H1 (cell line): ENCODE measurements at regions not wholly inside any gene's neighbourhood (a gene's known extent, or its start where the extent isn't known, plus 50 kb on each side); places are given as distances from the start of the nearest gene placed in this dataset.

Source experiments
- CTCF ChIA-PET: fragments of 300-600 bp; sonication (Branson Sonifier 250); formaldehyde crosslinking; loops from one replicate; lab custom pipeline; 2021; ENCODE audit not compliant: partially characterized antibody; lab: Charles Lee
- POLR2A ChIA-PET: fragments of 300-600 bp; sonication (Branson Sonifier 250); formaldehyde crosslinking; loops from one replicate; lab custom pipeline; 2021; ENCODE audit warnings: inconsistent platforms; ENCODE audit not compliant: partially characterized antibody; lab: Charles Lee
- DNase-seq, 2 experiments: peaks; one replicate each; pipeline versions ENCODE4 v3.0.0 to v3.0.0-alpha.2; 2010 to 2022; ENCODE audit warnings: low spot score in 2 of 2, low read depth in 1 of 2, mixed read lengths in 1 of 2
- FAIRE-seq: peaks from 2 replicates; lab custom pipeline; 2011; peaks lifted over from hg19 to GRCh38; lab: Jason Lieb, UNC
- H2AFZ ChIP-seq: 2 replicates; pipeline ENCODE4 v1.8.1; 2012; ENCODE audit warnings: low read length, inconsistent platforms
- H2AK5ac ChIP-seq: 2 replicates; pipeline ENCODE4 v1.6.1; 2013; ENCODE audit warnings: low read depth, low read length
- H2BK120ac ChIP-seq: replicated peaks from 2 replicates; pipeline ENCODE3; 2013; ENCODE audit warnings: low read depth, low read length, inconsistent platforms
- H2BK12ac ChIP-seq: 2 replicates; pipeline ENCODE4 v1.6.1; 2013; ENCODE audit warnings: low read depth, low read length
- H2BK15ac ChIP-seq: 2 replicates; pipeline ENCODE4 v1.6.1; 2013; ENCODE audit warnings: low read length
- H2BK20ac ChIP-seq: 2 replicates; pipeline ENCODE4 v1.6.1; 2013; ENCODE audit warnings: low read length
- H2BK5ac ChIP-seq: 2 replicates; pipeline ENCODE4 v1.6.1; 2013; ENCODE audit warnings: low read depth, low read length
- H3K14ac ChIP-seq: 2 replicates; pipeline ENCODE4 v1.6.1; 2013; ENCODE audit warnings: inconsistent platforms; ENCODE audit not compliant: insufficient read length
- H3K18ac ChIP-seq: 2 replicates; pipeline ENCODE4 v1.6.1; 2013; ENCODE audit warnings: low read length; ENCODE audit errors: extremely low read depth
- H3K23ac ChIP-seq: 2 replicates; pipeline ENCODE4 v1.6.1; 2013; ENCODE audit warnings: inconsistent platforms; ENCODE audit not compliant: insufficient read length
- H3K23me2 ChIP-seq: 2 replicates; pipeline ENCODE4 v1.6.1; 2013; ENCODE audit warnings: low read depth, low read length
- H3K27ac ChIP-seq: 2 replicates; pipeline ENCODE4 v1.6.1; 2011; ENCODE audit warnings: low read depth, low read length, inconsistent platforms
- H3K27me3 ChIP-seq, 4 experiments: replicated peaks in 1 of 4; 1 replicate in 1 of 4; 2 replicates in 3 of 4; pipeline versions ENCODE4 v1.6.1 to v1.8.1; 2011 to 2013; ENCODE audit warnings: low read length in 3 of 4, mild to moderate bottlenecking in 3 of 4, inconsistent platforms in 2 of 4, mixed read lengths in 2 of 4, moderate library complexity in 1 of 4; ENCODE audit not compliant: control insufficient read depth in 3 of 4, insufficient read depth in 3 of 4; ENCODE audit errors: extremely low read depth in 1 of 4
- H3K36me3 ChIP-seq, 4 experiments: 2 replicates each; pipeline versions ENCODE4 v1.6.1 to v1.8.1; 2011 to 2013; ENCODE audit warnings: mild to moderate bottlenecking in 4 of 4, low read length in 3 of 4, moderate library complexity in 2 of 4, control low read depth in 1 of 4, inconsistent platforms in 1 of 4; ENCODE audit not compliant: insufficient read depth in 4 of 4, control insufficient read depth in 2 of 4
- H3K4ac ChIP-seq: replicated peaks from 2 replicates; pipeline ENCODE3; 2013; ENCODE audit warnings: low read length, low read depth, mixed read lengths, inconsistent platforms; ENCODE audit not compliant: insufficient read length
- H3K4me1 ChIP-seq, 4 experiments: replicated peaks in 1 of 4; 1 replicate in 1 of 4; 2 replicates in 3 of 4; pipeline versions ENCODE4 v1.6.1 to v1.8.1; 2011 to 2013; ENCODE audit warnings: low read length in 3 of 4, inconsistent platforms in 2 of 4, mixed read lengths in 1 of 4; ENCODE audit not compliant: insufficient read depth in 4 of 4, control insufficient read depth in 3 of 4
- H3K4me2 ChIP-seq, 2 experiments: 2 replicates each; pipeline versions ENCODE4 v1.6.1 to v1.8.1; 2011 to 2013; ENCODE audit warnings: low read depth in 2 of 2, low read length in 2 of 2, control low read depth in 1 of 2, inconsistent platforms in 1 of 2, mild to moderate bottlenecking in 1 of 2; ENCODE audit not compliant: insufficient read depth in 1 of 2
- H3K4me3 ChIP-seq, 4 experiments: fragments of 200-600, 300-600 bp in 1 of 4; sonication (generic), shearing (Covaris generic), sonication (Bioruptor Twin) in 1 of 4; 2 replicates each; pipeline versions ENCODE4 v1.5.1 to v1.8.1; 2011 to 2016; ENCODE audit warnings: low read length in 4 of 4, low read depth in 3 of 4, control low read depth in 2 of 4, inconsistent platforms in 2 of 4, mild to moderate bottlenecking in 2 of 4, mixed read lengths in 1 of 4, moderate library complexity in 1 of 4; ENCODE audit not compliant: insufficient read depth in 2 of 4; ENCODE audit errors: extremely low read depth in 1 of 4
- H3K56ac ChIP-seq: replicated peaks from 2 replicates; pipeline ENCODE3; 2013; ENCODE audit warnings: low read depth, mild to moderate bottlenecking, mixed read lengths, low read length, inconsistent platforms; ENCODE audit not compliant: insufficient read length
- H3K79me1 ChIP-seq: 2 replicates; pipeline ENCODE4 v1.6.1; 2013; ENCODE audit warnings: low read depth, low read length, control low read depth
- H3K79me2 ChIP-seq, 2 experiments: 2 replicates each; pipeline versions ENCODE4 v1.6.1 to v1.8.1; 2012 to 2013; ENCODE audit warnings: low read length in 2 of 2, mild to moderate bottlenecking in 2 of 2, inconsistent platforms in 1 of 2; ENCODE audit not compliant: insufficient read depth in 2 of 2, control insufficient read depth in 1 of 2
- H3K9ac ChIP-seq, 4 experiments: replicated peaks in 1 of 4; 1 replicate in 1 of 4; 2 replicates in 3 of 4; pipeline versions ENCODE4 v1.6.1 to v1.8.1; 2011 to 2013; ENCODE audit warnings: low read depth in 3 of 4, low read length in 3 of 4, control low read depth in 2 of 4, mild to moderate bottlenecking in 2 of 4, moderate library complexity in 2 of 4, inconsistent platforms in 1 of 4; ENCODE audit errors: extremely low read depth in 1 of 4
- H3K9me3 ChIP-seq, 2 experiments: 2 replicates each; pipeline versions ENCODE4 v1.6.1 to v1.8.1; 2012 to 2013; ENCODE audit warnings: mild to moderate bottlenecking in 2 of 2, moderate library complexity in 2 of 2, control low read depth in 1 of 2, inconsistent platforms in 1 of 2, low read depth in 1 of 2, low read length in 1 of 2, mixed read lengths in 1 of 2; ENCODE audit not compliant: insufficient read depth in 2 of 2
- H4K20me1 ChIP-seq, 2 experiments: replicated peaks in 1 of 2; 2 replicates each; pipeline versions ENCODE3 to v1.8.1; 2011 to 2013; ENCODE audit warnings: inconsistent platforms in 2 of 2, low read length in 2 of 2, mild to moderate bottlenecking in 1 of 2; ENCODE audit not compliant: insufficient read depth in 2 of 2, control insufficient read depth in 1 of 2
- H4K5ac ChIP-seq: 2 replicates; pipeline ENCODE4 v1.6.1; 2013; ENCODE audit warnings: low read length, low read depth, mixed read lengths, inconsistent platforms; ENCODE audit not compliant: insufficient read length
- H4K8ac ChIP-seq: 2 replicates; pipeline ENCODE4 v1.8.0; 2013; ENCODE audit warnings: mild to moderate bottlenecking, moderate library complexity, low read length, inconsistent platforms; ENCODE audit not compliant: insufficient read depth; ENCODE audit errors: extremely low read depth
- H4K91ac ChIP-seq: replicated peaks from 2 replicates; pipeline ENCODE3; 2013; ENCODE audit warnings: low read length, mixed read lengths, inconsistent platforms; ENCODE audit not compliant: insufficient read length
- BACH1 ChIP-seq: IDR thresholded peaks from 2 replicates; pipeline ENCODE4 v1.6.1; 2012; ENCODE audit warnings: low read length, improper control_type of control experiment
- BCL11A ChIP-seq, 2 experiments: IDR thresholded peaks; one replicate each; pipeline ENCODE4 v1.6.1; 2011; ENCODE audit warnings: low read depth in 2 of 2, low read length in 2 of 2, mild to moderate bottlenecking in 2 of 2
- CBX5 ChIP-seq: fragments of 300-800, 300-1000 bp; sonication (generic); IDR thresholded peaks from 2 replicates; pipeline ENCODE4 v1.7.1; 2016; ENCODE audit warnings: antibody characterized with exemption, low read length, low read depth
- EP300 ChIP-seq, 2 experiments: IDR thresholded peaks; 1 replicate in 1 of 2; 2 replicates in 1 of 2; pipeline ENCODE4 v1.6.1; 2011 to 2012; ENCODE audit warnings: low read depth in 2 of 2, low read length in 2 of 2, mild to moderate bottlenecking in 2 of 2, borderline replicate concordance in 1 of 2, inconsistent platforms in 1 of 2, moderate library complexity in 1 of 2
- FOSL1 ChIP-seq: IDR thresholded peaks from 2 replicates; pipeline ENCODE4 v1.6.1; 2011; ENCODE audit warnings: mild to moderate bottlenecking, low read depth, low read length, moderate library complexity; ENCODE audit not compliant: insufficient read depth
- GTF2F1 ChIP-seq: IDR thresholded peaks from 2 replicates; pipeline ENCODE4 v1.6.1; 2012; ENCODE audit warnings: low read depth, low read length, improper control_type of control experiment, borderline replicate concordance
- HDAC2 ChIP-seq, 2 experiments: fragments of 300-600 bp in 1 of 2; sonication (generic) in 1 of 2; IDR thresholded peaks; 2 replicates each; pipeline ENCODE4 v1.6.1; 2011 to 2012; ENCODE audit warnings: low read depth in 2 of 2, low read length in 2 of 2, mild to moderate bottlenecking in 2 of 2, moderate library complexity in 2 of 2, borderline replicate concordance in 1 of 2, inconsistent platforms in 1 of 2
- KDM1A ChIP-seq: fragments of 200-600, 300-600 bp; sonication (generic); IDR thresholded peaks from 2 replicates; pipeline ENCODE4 v1.7.1; 2016; ENCODE audit warnings: mild to moderate bottlenecking, low read length, borderline replicate concordance
- PHF8 ChIP-seq: fragments of 200-600 bp; sonication (generic); conservative IDR thresholded peaks from 2 replicates; pipeline ENCODE4 v1.7.1; 2012; ENCODE audit warnings: low read depth, mild to moderate bottlenecking, inconsistent platforms, low read length, moderate library complexity
- TBP ChIP-seq: IDR thresholded peaks from 2 replicates; pipeline ENCODE4 v1.6.1; 2011; ENCODE audit warnings: low read depth, low read length, improper control_type of control experiment
- TEAD4 ChIP-seq: IDR thresholded peaks from 2 replicates; pipeline ENCODE4 v1.6.1; 2012; ENCODE audit warnings: low read depth, low read length, inconsistent platforms, mixed read lengths
- WGBS, 2 experiments: shearing (Covaris generic) in 1 of 2; methylation state at CpG; one replicate each; pipeline versions ENCODE4 v1.1.6 to v1.1.7; 2013 to 2015; ENCODE audit warnings: low lambda C conversion rate in 2 of 2, mixed read lengths in 2 of 2, inconsistent platforms in 1 of 2, low coverage in 1 of 2, missing lambda C conversion rate in 1 of 2; ENCODE audit not compliant: insufficient replicate concordance in 2 of 2, insufficient coverage in 1 of 2, insufficient read length in 1 of 2; ENCODE audit errors: extremely low coverage in 1 of 2, missing lambda C conversion rate in 1 of 2; 5-methylcytosine and 5-hydroxymethylcytosine counted together
- TF ChIP-seq, protein P1 (sequence below): IDR thresholded peaks from 2 replicates; pipeline ENCODE4 v1.6.1; 2012; ENCODE audit warnings: inconsistent platforms
- TF ChIP-seq, protein P2 (sequence below): IDR thresholded peaks from 2 replicates; pipeline ENCODE4 v1.6.1; 2012; ENCODE audit warnings: inconsistent platforms

DNA sequence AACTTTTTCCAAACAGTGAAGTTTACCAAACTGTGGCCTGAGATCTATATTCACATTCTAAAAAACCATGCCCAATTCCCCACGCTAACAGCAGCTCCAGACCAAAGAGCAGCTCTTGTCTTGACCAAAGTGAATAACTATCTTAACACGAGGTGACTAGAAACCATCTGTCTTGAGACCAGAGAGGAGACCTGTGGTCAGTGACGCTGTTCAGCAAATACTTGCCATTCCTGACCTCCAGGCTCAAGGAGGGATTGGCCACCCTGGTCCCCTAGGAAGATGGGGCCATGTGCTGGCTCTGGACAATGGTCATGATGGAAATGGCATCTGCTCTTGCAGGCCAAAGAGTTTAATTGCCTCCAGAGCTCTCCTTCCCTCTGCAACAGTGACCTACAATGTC, 104.4 kb upstream of the CD93 start:
- ChIA-PET CTCF (interaction anchor here (0.9 to 2.7 kb wide), 4 partner anchors 11 to 148 kb away, joined by 3 to 13 read pairs (median 4); no protein-coding TSS in a partner anchor), POLR2A (no interaction called here)
- no peak overlapping the region for H3K14ac ChIP-seq
- H2BK120ac ChIP-seq = no peak overlapping the region
- H3K79me2 ChIP-seq = peaks cover 0 to 9% of the 10 kb centered on the region in 2 experiments; a peak in 1 of 4 replicates
- no peak overlapping the region for H4K8ac ChIP-seq
- H3K27ac ChIP-seq = no peak overlapping the region
- no peaks in the 10 kb centered on the region for H3K36me3 ChIP-seq
- no peak overlapping the region; a peak in 1 of 8 replicates for H3K4me3 ChIP-seq
- peaks cover 2% of the 10 kb centered on the region; the same call in 1 of the 2 replicates for H3K79me1 ChIP-seq
- peaks cover 11% of the 10 kb centered on the region; the same call in 1 of the 2 replicates for H3K23me2 ChIP-seq
- H3K56ac ChIP-seq = no peak overlapping the region
- WGBS, 2 experiments = 71% methylated on average over 3 of the region's 3 CpGs; no CpG with 5 or more reads in 1 of the 2 experiments
- H3K4me2 ChIP-seq = no peak overlapping the region
- H2BK5ac ChIP-seq = no peak overlapping the region
- H2AK5ac ChIP-seq = no peak overlapping the region
- H2BK12ac ChIP-seq = no peak overlapping the region
- peaks cover 0 to 8% of the 10 kb centered on the region in 2 experiments for H4K20me1 ChIP-seq
- no peaks in the 10 kb centered on the region for H3K27me3 ChIP-seq
- H2BK15ac ChIP-seq = no peak overlapping the region
- no peak overlapping the region for H3K23ac ChIP-seq
- H2BK20ac ChIP-seq = no peak overlapping the region
- no peak overlapping the region for H2AFZ ChIP-seq
- FAIRE-seq (no peak), DNase-seq (no peak)
- H3K9me3 ChIP-seq = peaks cover 0 to 7% of the 10 kb centered on the region in 2 experiments; a peak in 1 of 4 replicates
- H3K4me1 ChIP-seq = no peaks in the 10 kb centered on the region
- no peak overlapping the region for H4K91ac ChIP-seq
- H3K4ac ChIP-seq = no peak overlapping the region
- no peak overlapping the region for H3K18ac ChIP-seq
- no peak overlapping the region for H3K9ac ChIP-seq
- H4K5ac ChIP-seq = no peak overlapping the region
- TF ChIP-seq PHF8 (no peak), BACH1 (no peak), TBP (no peak), HDAC2 (IDR thresholded peaks at IDR 0.05; ENCODE audit: borderline replicate concordance in 1 of 2, low read depth in 2 of 2, low read length in 2 of 2) (no peak), CBX5 (no peak), BCL11A (IDR thresholded peaks at IDR 0.05; ENCODE audit: low read depth in 2 of 2, low read length in 2 of 2) (no peak), TEAD4 (no peak), GTF2F1 (no peak), FOSL1 (no peak), EP300 (IDR thresholded peaks at IDR 0.05; ENCODE audit: borderline replicate concordance in 1 of 2, low read depth in 2 of 2, low read length in 2 of 2) (no peak), KDM1A (no peak)
- TF ChIP-seq, protein P1, sequence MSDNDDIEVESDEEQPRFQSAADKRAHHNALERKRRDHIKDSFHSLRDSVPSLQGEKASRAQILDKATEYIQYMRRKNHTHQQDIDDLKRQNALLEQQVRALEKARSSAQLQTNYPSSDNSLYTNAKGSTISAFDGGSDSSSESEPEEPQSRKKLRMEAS = no peak
- TF ChIP-seq, protein P2, sequence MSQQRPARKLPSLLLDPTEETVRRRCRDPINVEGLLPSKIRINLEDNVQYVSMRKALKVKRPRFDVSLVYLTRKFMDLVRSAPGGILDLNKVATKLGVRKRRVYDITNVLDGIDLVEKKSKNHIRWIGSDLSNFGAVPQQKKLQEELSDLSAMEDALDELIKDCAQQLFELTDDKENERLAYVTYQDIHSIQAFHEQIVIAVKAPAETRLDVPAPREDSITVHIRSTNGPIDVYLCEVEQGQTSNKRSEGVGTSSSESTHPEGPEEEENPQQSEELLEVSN = no peak
